ENCODE measurements at regions not wholly inside any gene's neighbourhood (a gene's known extent, or its start where the extent isn't known, plus 50 kb on each side); places are given as distances from the start of the nearest gene placed in this dataset.

DNA sequence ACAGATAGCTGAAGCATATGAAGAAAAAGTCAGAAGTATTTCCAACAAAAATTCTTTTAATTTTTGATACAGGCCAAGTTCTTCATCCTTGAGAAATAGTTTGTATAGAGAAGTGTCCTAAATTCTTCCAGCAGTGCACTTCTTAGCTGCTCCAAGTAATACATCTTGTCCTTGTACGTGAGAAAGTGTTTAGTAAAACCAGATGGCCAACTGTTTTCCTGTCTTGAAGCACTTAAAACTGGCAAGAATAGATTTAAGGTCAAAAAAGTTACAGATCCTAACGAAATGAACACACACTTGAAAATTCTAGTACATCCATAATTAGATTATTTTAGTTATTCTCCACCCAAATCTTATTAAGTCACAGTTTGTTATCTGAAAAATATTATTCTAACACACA is 52.2 kb upstream of the HSF2 start:
- TF ChIP-seq GATA2 (IDR thresholded peaks at IDR 0.05; ENCODE audit: low read depth, low read length) (no peak), GATA3 (IDR thresholded peaks at IDR 0.05; ENCODE audit: low read depth, low read length) (no peak)

Data from SH-SY5Y (cell line).